ENCODE measurements at regions not wholly inside any gene's neighbourhood (a gene's known extent, or its start where the extent isn't known, plus 50 kb on each side); places are given as distances from the start of the nearest gene placed in this dataset.

- no peak for DNase-seq
Observed at GRCh38 chr12:107325075-107325608, 231.8 kb upstream of the CRY1 start.

GRCh38 chr12:107326237-107326636, 232.9 kb upstream of the CRY1 start:
- DNase-seq: no peak

GRCh38 chr12:107327651-107328182, 234.4 kb upstream of the CRY1 start:
- DNase-seq: no peak

DNA sequence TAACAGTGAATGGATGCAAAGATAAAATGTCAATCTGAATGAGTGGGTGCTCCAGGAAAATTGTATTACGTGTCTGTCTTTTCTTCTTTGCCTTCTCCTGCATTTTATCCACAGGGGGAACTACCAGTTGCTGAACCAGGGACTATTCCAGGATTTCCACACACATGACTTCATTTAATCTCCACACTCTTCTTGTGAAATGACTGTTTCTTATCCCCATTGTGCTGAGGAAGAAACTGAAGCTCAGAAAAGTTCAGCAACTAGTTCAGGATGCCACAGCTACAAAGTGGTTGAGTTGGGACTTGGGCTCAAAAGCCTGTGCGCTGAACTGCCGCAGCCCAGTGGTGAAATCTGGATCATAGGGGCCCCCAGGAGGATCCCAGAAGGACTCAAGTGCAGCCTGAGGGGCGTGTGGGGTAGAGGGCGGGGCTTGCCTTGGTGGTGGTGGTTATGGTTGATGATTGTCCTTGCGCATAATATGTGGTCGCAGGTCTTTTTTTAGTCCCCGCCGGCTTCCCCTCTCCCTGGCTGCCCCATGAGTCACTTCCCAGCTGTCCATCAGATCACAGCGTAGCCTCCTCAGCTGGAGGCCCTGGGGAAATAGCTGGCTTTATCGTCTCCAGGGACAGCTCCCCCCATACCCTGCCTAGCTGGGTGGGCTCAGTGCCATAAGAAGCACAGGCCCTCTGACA, 235.2 kb upstream of the CRY1 start:
- no peak for DNase-seq

- no peak for DNase-seq
Observed at GRCh38 chr12:107329569-107330324, 236.4 kb upstream of the CRY1 start.

DNA sequence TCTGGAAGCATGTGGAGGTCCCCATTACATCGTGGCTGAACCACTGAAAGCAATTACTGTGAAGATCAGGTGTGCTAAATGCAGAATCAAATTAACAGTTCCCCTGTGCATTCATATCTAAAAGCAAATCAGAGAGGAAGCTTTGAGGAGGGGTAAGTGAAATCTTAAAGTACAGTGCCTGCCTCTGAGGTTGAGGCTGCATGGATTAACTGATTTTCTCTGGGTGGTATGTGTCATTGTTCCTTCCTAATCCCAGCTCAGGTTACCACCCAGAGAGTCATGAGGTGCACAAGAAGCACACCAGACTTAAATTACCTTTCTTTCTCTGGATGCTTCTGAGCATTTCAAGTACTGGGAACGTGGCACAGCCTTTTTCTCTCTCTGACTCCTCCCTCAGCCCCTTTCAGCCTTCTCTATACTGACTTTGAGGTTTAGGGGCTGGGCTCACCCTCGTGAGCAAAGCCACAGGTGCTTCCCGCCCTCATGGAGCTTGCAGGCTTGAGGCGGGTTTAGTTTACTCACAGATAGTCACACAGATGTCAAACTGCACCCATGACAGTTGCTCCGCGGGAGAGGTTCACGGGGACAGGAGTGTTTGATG, 237.6 kb upstream of the CRY1 start:
- DNase-seq: no peak

DNA sequence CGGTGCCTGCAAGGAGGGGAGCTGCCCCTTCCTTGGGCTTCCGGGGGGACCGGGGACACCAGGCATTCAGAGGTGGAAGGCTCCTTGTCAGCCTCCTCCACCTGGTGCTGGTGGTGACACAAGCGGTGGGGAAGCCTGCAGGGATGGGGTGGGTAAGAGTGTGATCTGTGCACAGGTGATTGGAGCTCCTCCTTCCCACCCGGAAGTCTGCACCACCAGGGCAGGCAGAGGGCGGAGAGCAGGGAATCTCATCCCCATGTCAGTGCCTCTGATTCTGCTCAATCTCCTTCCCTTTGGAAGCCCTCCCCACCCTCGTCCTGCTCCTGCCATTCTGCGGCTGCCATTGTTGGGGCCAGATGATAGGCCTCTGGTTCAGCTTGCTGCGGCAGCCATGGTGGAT, 238.1 kb upstream of the CRY1 start:
- no peak for DNase-seq

DNA sequence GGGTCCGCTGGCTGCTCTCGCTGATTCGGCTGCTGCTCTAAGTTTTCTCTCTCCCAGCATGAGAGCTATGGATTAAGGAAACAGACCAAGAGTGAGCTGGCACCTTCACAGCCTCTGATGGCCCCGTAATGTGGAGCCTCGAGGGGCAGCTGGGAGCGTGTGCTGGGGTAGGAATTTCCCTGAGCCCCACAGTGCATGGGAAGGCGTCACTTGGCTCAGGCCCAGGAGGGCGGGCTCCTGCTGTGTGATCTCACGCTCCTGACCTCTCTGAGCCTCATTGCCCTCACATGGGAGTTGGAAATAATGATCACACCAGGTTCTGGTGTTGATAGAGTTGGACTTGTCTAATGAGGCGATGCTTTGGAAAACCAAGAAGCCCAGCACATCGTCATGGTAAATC, 238.6 kb upstream of the CRY1 start:
- DNase-seq: no peak

DNA sequence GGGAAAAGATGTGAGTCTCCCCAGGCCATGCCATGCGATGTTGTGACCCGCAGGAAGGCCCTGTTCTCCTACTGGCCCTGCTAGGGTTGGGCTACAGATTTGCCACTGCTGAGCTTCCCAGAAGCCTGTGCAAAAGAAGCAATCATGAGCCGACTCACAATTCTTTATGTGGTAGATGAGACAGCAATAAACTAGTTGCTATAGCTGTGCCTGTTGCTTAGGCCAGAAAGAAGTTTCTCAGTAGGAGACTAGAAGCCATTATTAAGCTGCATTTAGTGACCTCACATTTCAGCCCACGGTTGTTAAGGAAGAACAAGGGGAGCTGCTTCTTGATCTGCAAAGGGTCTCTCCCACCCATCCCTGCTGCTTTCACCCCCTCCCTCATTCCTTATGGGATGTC, 239.4 kb upstream of the CRY1 start:
- no peak for DNase-seq

- no peak for DNase-seq
Observed at GRCh38 chr12:107335802-107336570, 242.6 kb upstream of the CRY1 start.

DNA sequence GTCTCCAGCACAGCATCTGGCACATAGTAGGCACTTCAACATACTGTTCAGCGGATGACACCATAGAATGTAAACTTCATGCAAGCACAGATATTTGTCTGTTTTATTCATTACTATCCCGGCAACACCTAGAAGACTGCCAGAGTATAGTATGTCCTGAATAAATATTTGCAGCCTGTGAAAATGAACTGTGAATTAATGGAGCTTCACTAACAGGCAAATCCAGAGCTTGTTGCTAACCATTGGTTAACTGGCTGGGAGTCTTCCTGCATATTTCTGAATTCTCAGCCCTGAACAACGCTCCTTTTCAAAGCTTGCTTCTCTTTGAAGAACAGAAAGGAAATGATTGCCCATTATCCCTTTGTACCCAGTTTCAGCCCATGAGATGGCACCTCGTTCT, 243.3 kb upstream of the CRY1 start:
- no peak for DNase-seq

GRCh38 chr12:107337346-107338095, 244.2 kb upstream of the CRY1 start:
- no peak for DNase-seq

GRCh38 chr12:107339487-107339886, 246.1 kb upstream of the CRY1 start:
- no peak for DNase-seq

- no peak for DNase-seq
Observed at GRCh38 chr12:107339932-107340331, 246.6 kb upstream of the CRY1 start.

DNA sequence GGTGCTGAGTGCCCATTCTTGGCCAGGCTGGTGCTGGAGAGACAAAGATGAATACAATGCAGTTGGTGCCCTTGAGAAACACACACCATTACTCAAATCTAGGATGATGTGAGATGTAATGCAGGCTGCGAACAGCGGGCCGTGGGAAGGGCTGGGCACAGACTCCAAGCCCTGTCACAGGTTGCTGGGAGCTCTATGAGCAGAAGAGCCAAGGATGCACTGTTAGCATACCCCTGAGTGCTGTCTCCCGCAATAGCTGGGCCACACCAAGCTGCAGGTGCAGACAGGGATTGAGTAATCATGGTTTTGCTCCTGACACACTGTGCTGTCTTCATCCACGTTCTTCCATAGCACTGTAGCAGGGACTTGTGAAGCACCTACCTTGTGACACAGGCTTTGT, 247.5 kb upstream of the CRY1 start:
- no peak for DNase-seq

GRCh38 chr12:107344035-107344808, 250.9 kb upstream of the CRY1 start:
- DNase-seq: no peak

DNA sequence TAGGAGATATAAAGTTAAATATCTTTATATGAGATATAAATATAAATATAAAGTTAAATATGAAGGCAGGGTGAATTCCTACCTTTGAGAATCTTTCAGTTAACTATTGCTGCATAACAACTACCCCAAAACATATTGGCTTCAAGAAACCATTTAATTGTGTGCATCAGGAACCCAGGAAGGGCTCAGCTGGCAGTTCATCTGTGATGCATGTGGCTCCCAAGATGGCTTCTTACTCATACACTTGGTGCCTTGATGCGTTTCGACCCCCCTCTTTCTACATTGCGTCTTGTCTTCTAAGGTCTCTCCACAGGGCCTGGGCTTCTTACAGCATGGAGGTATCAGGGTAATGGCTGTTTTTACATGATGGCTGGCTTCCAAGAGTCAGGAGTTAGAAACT, 253.9 kb upstream of the CRY1 start:
- DNase-seq: no peak

DNA sequence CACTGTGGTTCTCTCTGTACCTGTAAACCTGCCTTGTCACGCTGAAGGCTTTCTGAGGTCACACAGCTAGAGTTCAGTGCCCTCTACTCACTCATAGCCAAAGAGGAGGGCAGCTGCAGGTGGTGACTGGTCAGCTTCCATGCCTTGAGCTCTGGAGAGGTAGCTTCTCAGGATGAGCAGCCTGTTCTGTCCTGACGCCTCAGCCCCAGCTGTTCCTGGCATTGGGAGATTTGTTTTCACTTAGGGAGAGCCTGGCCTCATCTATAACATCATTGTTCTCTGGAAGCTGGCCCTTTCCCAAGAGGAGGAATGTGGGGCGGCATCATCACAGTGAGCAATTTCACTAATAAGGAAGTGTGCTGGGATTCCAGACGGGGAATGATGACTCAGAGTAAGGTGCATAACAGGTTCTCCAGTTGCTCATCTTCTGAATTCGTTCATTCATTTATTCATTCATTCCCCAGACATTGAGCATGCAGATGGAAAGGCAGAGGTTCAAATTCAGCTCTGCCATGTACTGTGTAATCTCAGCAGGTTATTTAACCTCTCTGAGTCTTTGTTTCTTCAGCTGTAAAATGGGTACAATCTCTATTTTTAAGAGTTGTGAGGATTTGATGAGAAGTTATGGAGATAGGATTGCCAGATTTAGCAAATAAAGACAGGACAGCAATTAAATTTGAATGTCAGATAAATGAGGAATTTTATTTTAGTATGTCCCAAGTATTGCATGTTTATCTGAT, 255.8 kb upstream of the CRY1 start:
- no peak for DNase-seq

DNA sequence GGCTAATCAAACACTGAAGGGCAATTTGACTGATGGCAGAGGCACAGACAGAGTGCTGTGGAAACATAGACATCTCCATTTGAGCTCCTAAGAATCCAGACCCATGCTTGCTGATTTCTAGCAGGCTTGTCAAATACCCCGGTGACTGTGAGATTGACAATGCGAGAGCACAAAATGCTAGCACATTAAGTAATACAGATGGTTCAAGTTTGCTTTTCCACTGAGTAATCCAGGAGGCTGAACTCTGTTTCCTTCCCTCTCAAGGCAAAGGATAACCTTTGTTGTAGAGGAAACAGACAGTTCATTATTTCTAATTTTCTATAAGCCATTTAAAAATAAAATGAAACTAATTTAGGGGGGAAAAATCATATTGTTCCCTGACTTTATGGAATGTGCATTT, 256.5 kb upstream of the CRY1 start:
- DNase-seq: no peak

GRCh38 chr12:107351109-107351508, 257.8 kb upstream of the CRY1 start:
- DNase-seq: no peak

DNA sequence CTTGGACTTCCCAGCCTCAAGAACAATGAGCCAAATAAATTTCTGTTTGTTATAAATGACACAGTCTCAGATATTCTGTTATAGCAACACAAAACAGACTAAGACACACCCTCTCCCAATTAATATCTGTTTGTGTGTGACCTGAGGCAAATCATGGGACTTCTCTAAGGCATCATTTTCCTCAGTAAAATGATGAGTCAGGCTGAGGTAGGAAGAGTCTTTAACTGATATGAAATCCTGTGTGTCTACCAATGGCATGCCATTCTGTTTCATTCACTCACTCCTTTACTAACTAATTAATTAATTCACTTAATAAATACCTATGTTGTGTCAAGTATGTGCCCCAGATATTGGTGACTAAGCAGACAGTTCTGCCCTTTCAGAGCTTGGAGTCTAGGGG, 258.4 kb upstream of the CRY1 start:
- DNase-seq: no peak
